ENCODE measurements at regions not wholly inside any gene's neighbourhood (a gene's known extent, or its start where the extent isn't known, plus 50 kb on each side); places are given as distances from the start of the nearest gene placed in this dataset.

- Mint-ChIP-seq H3K4me1 (peaks cover 14 to 20% of the 10 kb centered on the region in 2 experiments), H3K27me3 (ENCODE audit: low read depth) (no peaks in the 10 kb centered on the region; the same call in 1 of the 2 replicates), H3K4me3 (no peak overlapping the region), H3K27ac (no peak overlapping the region), H3K36me3 (ENCODE audit: insufficient read depth in 1 of 3, low read depth in 3 of 3) (no peaks in the 10 kb centered on the region), H3K9me3 (no peaks in the 10 kb centered on the region)
- no peaks in the 10 kb centered on the region for H3K27me3 ChIP-seq (ENCODE audit: insufficient read depth, low read length)
- H3K23ac ChIP-seq (ENCODE audit: insufficient read length, low read depth, low read length), result no peak overlapping the region
- H2AFZ ChIP-seq (ENCODE audit: low read length), result no peak overlapping the region
- H3K27ac ChIP-seq (ENCODE audit: insufficient read length, low read depth, low read length), result no peak overlapping the region
- no peak overlapping the region for H3K4ac ChIP-seq (ENCODE audit: low read depth, low read length)
- no peak overlapping the region for H3K56ac ChIP-seq (ENCODE audit: insufficient read length, low read depth, low read length)
- H2BK20ac ChIP-seq (ENCODE audit: low read depth, low read length, poor library complexity, severe bottlenecking), result no peak overlapping the region
- no peak overlapping the region for H3K18ac ChIP-seq (ENCODE audit: insufficient read length, low read depth, low read length)
- no peak overlapping the region for H2BK120ac ChIP-seq (ENCODE audit: low read depth, low read length, poor library complexity, severe bottlenecking)
- no peak for TF ChIP-seq CTCF (conservative IDR thresholded peaks at IDR 0.05)
- no peak overlapping the region for H4K8ac ChIP-seq (replicated peaks; ENCODE audit: insufficient read length, low read depth, low read length)
- H3K4me2 ChIP-seq (ENCODE audit: insufficient read depth, insufficient read length, low read length), result no peak overlapping the region
- H3K14ac ChIP-seq (ENCODE audit: insufficient read depth, low read length), result no peak overlapping the region
- no peak for DNase-seq
- H4K5ac ChIP-seq (ENCODE audit: insufficient read length, low read depth, low read length), result no peak overlapping the region
- H3K4me1 ChIP-seq (ENCODE audit: insufficient read depth, low read length), result no peaks in the 10 kb centered on the region
- no peak overlapping the region for H2AK5ac ChIP-seq (ENCODE audit: insufficient read length, low read length)
- H3T11ph ChIP-seq (ENCODE audit: low read length), result no peak overlapping the region
- H2BK5ac ChIP-seq (ENCODE audit: insufficient read length, low read length), result no peak overlapping the region
- H3K23me2 ChIP-seq (ENCODE audit: insufficient read length, low read depth, low read length, poor library complexity, severe bottlenecking), result no peaks in the 10 kb centered on the region
- H2BK12ac ChIP-seq (ENCODE audit: insufficient read length, low read depth, low read length), result no peak overlapping the region
- no peaks in the 10 kb centered on the region for H3K9me3 ChIP-seq (ENCODE audit: control insufficient read depth, low read depth, low read length)
- no peaks in the 10 kb centered on the region for H3K79me1 ChIP-seq (ENCODE audit: insufficient read depth, low read depth, low read length, poor library complexity, severe bottlenecking)
- H3K79me2 ChIP-seq (ENCODE audit: insufficient read depth, low read length), result no peaks in the 10 kb centered on the region
- H4K20me1 ChIP-seq (ENCODE audit: control insufficient read depth, insufficient read depth, insufficient read length), result no peaks in the 10 kb centered on the region
- no peak overlapping the region for H3K9ac ChIP-seq (ENCODE audit: extremely low read depth, insufficient read length, low read length)
- H2BK15ac ChIP-seq (ENCODE audit: low read depth, low read length), result no peak overlapping the region
- H4K91ac ChIP-seq (ENCODE audit: insufficient read length, low read depth, low read length), result no peak overlapping the region
- WGBS (ENCODE audit: extremely low coverage, insufficient read length, low lambda C conversion rate), result no CpG with 5 or more reads among the region's 3 CpGs
These were observed 262.8 kb upstream of the MAP3K7 start for GRCh38 chr6:90849686-90850085.

Data from H9 (cell line).